ENCODE measurements at regions not wholly inside any gene's neighbourhood (a gene's known extent, or its start where the extent isn't known, plus 50 kb on each side); places are given as distances from the start of the nearest gene placed in this dataset.
A peak's percentile ranks its signal among the peaks of the same experiment; 100 is the strongest.

GRCh38 chr5:73373814-73374510 lies 74.6 kb downstream of the FOXD1 start:
- DNase-seq: no peak

- DNase-seq: no peak
These were observed 77.7 kb downstream of the FOXD1 start for GRCh38 chr5:73370640-73371583.

GRCh38 chr5:73370095-73370494 lies 78.5 kb downstream of the FOXD1 start:
- DNase-seq: no peak

GRCh38 chr5:73369278-73369677 lies 79.3 kb downstream of the FOXD1 start:
- DNase-seq: no peak

- DNase-seq: no peak
These were observed 80.9 kb downstream of the FOXD1 start for GRCh38 chr5:73367650-73368049.

GRCh38 chr5:73365990-73366667 lies 82.4 kb downstream of the FOXD1 start:
- DNase-seq: no peak

- peak; percentile 11 for DNase-seq
These were observed 83.2 kb downstream of the FOXD1 start for GRCh38 chr5:73365301-73365853.

GRCh38 chr5:73363911-73364730 lies 84.5 kb downstream of the FOXD1 start:
- DNase-seq: no peak

- DNase-seq: no peak
These were observed 89.2 kb downstream of the FOXD1 start for GRCh38 chr5:73359395-73359794.

- no peak for DNase-seq
These were observed 90.2 kb downstream of the FOXD1 start for GRCh38 chr5:73358366-73358765.

GRCh38 chr5:73357576-73357975 lies 91.0 kb downstream of the FOXD1 start:
- no peak for DNase-seq

- DNase-seq: no peak
These were observed 93.5 kb downstream of the FOXD1 start for GRCh38 chr5:73355108-73355507.

GRCh38 chr5:73354406-73354805 lies 94.2 kb downstream of the FOXD1 start:
- no peak for DNase-seq

GRCh38 chr5:73352649-73353230 lies 95.8 kb downstream of the FOXD1 start:
- DNase-seq: no peak

- DNase-seq: no peak
These were observed 96.3 kb downstream of the FOXD1 start for GRCh38 chr5:73352243-73352642.

- no peak for DNase-seq
These were observed 97.0 kb downstream of the FOXD1 start for GRCh38 chr5:73351593-73351992.

GRCh38 chr5:73346878-73347408 lies 101.6 kb downstream of the FOXD1 start:
- DNase-seq: no peak

GRCh38 chr5:73344835-73345234 lies 103.7 kb downstream of the FOXD1 start:
- DNase-seq: no peak

GRCh38 chr5:73339711-73340110 lies 108.9 kb downstream of the FOXD1 start:
- DNase-seq: no peak

GRCh38 chr5:73339051-73339575 lies 109.5 kb downstream of the FOXD1 start:
- DNase-seq: no peak

All from NCI-H2029 (cell line).